HepG2 (cell line): ENCODE measurements at regions not wholly inside any gene's neighbourhood (a gene's known extent, or its start where the extent isn't known, plus 50 kb on each side); places are given as distances from the start of the nearest gene placed in this dataset.

Experiments used
- AKAP8 ChIP-seq: sonication (generic); formaldehyde crosslinking; IDR thresholded peaks from 2 replicates; pipeline ENCODE4 v1.5.1; 2020; ENCODE audit warnings: mild to moderate bottlenecking, missing genetic modification reagents
- BRCA1 ChIP-seq: sonication (generic); formaldehyde crosslinking; IDR thresholded peaks from 2 replicates; pipeline ENCODE4 v1.4.0; 2020; ENCODE audit warnings: missing genetic modification reagents
- CBX5 ChIP-seq: sonication (generic); formaldehyde crosslinking; IDR thresholded peaks from 2 replicates; pipeline ENCODE4 v1.4.0; 2020; ENCODE audit warnings: missing genetic modification reagents, borderline replicate concordance
- MAFK ChIP-seq, 2 experiments: IDR thresholded peaks in 1 of 2; conservative IDR thresholded peaks in 1 of 2; 2 replicates each; pipeline ENCODE4 v1.6.1; 2011; ENCODE audit warnings: improper control_type of control experiment in 2 of 2, low read length in 2 of 2
- NFATC3 ChIP-seq: sonication (generic); formaldehyde crosslinking; IDR thresholded peaks from 2 replicates; pipeline ENCODE4 v1.5.1; 2020; ENCODE audit warnings: mild to moderate bottlenecking, missing genetic modification reagents
- RFX3 ChIP-seq: IDR thresholded peaks from 2 replicates; pipeline ENCODE4 v1.6.1; 2016; ENCODE audit warnings: missing biosample characterization, missing genetic modification reagents
- RFX5 ChIP-seq: IDR thresholded peaks from 2 replicates; pipeline ENCODE4 v1.6.1; 2011; ENCODE audit warnings: low read depth, low read length, improper control_type of control experiment
- SATB2 ChIP-seq: sonication (generic); formaldehyde crosslinking; IDR thresholded peaks from 2 replicates; pipeline ENCODE4 v1.5.0; 2020; ENCODE audit warnings: missing genetic modification reagents
- WIZ ChIP-seq: sonication (generic); formaldehyde crosslinking; IDR thresholded peaks from 2 replicates; pipeline ENCODE4 v1.5.1; 2020; ENCODE audit warnings: mild to moderate bottlenecking, missing genetic modification reagents
- ZNF563 ChIP-seq: sonication (generic); formaldehyde crosslinking; IDR thresholded peaks from 2 replicates; pipeline ENCODE4 v1.8.0; 2022; ENCODE audit warnings: mild to moderate bottlenecking, moderate library complexity, missing genetic modification reagents
- TF ChIP-seq, protein P1 (sequence below): sonication (generic); formaldehyde crosslinking; IDR thresholded peaks from 2 replicates; pipeline ENCODE4 v1.5.0; 2020; ENCODE audit warnings: mild to moderate bottlenecking, missing genetic modification reagents, borderline replicate concordance
- TF ChIP-seq, protein P2 (sequence below): sonication (generic); formaldehyde crosslinking; IDR thresholded peaks from 2 replicates; pipeline ENCODE4 v1.5.1; 2020; ENCODE audit warnings: mild to moderate bottlenecking, missing genetic modification reagents, borderline replicate concordance
- TF ChIP-seq, protein P3 (sequence below): sonication (generic); formaldehyde crosslinking; IDR thresholded peaks from 2 replicates; pipeline ENCODE4 v1.8.0; 2022; ENCODE audit warnings: missing genetic modification reagents, mild to moderate bottlenecking, moderate library complexity, borderline replicate concordance

GRCh38 chr14:76956316-76957090 is 72.0 kb downstream of the IRF2BPL start (continued):
- TF ChIP-seq, protein P1, sequence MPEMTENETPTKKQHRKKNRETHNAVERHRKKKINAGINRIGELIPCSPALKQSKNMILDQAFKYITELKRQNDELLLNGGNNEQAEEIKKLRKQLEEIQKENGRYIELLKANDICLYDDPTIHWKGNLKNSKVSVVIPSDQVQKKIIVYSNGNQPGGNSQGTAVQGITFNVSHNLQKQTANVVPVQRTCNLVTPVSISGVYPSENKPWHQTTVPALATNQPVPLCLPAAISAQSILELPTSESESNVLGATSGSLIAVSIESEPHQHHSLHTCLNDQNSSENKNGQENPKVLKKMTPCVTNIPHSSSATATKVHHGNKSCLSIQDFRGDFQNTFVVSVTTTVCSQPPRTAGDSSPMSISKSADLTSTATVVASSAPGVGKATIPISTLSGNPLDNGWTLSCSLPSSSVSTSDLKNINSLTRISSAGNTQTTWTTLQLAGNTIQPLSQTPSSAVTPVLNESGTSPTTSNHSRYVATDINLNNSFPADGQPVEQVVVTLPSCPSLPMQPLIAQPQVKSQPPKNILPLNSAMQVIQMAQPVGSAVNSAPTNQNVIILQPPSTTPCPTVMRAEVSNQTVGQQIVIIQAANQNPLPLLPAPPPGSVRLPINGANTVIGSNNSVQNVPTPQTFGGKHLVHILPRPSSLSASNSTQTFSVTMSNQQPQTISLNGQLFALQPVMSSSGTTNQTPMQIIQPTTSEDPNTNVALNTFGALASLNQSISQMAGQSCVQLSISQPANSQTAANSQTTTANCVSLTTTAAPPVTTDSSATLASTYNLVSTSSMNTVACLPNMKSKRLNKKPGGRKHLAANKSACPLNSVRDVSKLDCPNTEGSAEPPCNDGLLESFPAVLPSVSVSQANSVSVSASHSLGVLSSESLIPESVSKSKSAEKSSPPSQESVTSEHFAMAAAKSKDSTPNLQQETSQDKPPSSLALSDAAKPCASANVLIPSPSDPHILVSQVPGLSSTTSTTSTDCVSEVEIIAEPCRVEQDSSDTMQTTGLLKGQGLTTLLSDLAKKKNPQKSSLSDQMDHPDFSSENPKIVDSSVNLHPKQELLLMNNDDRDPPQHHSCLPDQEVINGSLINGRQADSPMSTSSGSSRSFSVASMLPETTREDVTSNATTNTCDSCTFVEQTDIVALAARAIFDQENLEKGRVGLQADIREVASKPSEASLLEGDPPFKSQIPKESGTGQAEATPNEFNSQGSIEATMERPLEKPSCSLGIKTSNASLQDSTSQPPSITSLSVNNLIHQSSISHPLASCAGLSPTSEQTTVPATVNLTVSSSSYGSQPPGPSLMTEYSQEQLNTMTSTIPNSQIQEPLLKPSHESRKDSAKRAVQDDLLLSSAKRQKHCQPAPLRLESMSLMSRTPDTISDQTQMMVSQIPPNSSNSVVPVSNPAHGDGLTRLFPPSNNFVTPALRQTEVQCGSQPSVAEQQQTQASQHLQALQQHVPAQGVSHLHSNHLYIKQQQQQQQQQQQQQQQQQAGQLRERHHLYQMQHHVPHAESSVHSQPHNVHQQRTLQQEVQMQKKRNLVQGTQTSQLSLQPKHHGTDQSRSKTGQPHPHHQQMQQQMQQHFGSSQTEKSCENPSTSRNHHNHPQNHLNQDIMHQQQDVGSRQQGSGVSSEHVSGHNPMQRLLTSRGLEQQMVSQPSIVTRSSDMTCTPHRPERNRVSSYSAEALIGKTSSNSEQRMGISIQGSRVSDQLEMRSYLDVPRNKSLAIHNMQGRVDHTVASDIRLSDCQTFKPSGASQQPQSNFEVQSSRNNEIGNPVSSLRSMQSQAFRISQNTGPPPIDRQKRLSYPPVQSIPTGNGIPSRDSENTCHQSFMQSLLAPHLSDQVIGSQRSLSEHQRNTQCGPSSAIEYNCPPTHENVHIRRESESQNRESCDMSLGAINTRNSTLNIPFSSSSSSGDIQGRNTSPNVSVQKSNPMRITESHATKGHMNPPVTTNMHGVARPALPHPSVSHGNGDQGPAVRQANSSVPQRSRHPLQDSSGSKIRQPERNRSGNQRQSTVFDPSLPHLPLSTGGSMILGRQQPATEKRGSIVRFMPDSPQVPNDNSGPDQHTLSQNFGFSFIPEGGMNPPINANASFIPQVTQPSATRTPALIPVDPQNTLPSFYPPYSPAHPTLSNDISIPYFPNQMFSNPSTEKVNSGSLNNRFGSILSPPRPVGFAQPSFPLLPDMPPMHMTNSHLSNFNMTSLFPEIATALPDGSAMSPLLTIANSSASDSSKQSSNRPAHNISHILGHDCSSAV, result no peak
- TF ChIP-seq RFX5 (peak; percentile 72; the same call in 1 of the 2 replicates), CBX5 (no peak), WIZ (CRISPR knock-in tag) (no peak), AKAP8 (CRISPR knock-in tag) (0 out of 2 replicates have a peak, but pooled peaks have one; percentile 35), ZNF563 (CRISPR knock-in tag) (peak; percentile 89), SATB2 (CRISPR knock-in tag) (no peak), MAFK (conservative IDR thresholded peaks at IDR 0.05 in 1 of 2, IDR thresholded peaks at IDR 0.05 in 1 of 2; ENCODE audit: low read length in 2 of 2) (peak; percentile 100), BRCA1 (CRISPR knock-in tag) (no peak), RFX3 (CRISPR knock-in tag) (no peak), NFATC3 (CRISPR knock-in tag) (no peak)
- TF ChIP-seq, protein P2, sequence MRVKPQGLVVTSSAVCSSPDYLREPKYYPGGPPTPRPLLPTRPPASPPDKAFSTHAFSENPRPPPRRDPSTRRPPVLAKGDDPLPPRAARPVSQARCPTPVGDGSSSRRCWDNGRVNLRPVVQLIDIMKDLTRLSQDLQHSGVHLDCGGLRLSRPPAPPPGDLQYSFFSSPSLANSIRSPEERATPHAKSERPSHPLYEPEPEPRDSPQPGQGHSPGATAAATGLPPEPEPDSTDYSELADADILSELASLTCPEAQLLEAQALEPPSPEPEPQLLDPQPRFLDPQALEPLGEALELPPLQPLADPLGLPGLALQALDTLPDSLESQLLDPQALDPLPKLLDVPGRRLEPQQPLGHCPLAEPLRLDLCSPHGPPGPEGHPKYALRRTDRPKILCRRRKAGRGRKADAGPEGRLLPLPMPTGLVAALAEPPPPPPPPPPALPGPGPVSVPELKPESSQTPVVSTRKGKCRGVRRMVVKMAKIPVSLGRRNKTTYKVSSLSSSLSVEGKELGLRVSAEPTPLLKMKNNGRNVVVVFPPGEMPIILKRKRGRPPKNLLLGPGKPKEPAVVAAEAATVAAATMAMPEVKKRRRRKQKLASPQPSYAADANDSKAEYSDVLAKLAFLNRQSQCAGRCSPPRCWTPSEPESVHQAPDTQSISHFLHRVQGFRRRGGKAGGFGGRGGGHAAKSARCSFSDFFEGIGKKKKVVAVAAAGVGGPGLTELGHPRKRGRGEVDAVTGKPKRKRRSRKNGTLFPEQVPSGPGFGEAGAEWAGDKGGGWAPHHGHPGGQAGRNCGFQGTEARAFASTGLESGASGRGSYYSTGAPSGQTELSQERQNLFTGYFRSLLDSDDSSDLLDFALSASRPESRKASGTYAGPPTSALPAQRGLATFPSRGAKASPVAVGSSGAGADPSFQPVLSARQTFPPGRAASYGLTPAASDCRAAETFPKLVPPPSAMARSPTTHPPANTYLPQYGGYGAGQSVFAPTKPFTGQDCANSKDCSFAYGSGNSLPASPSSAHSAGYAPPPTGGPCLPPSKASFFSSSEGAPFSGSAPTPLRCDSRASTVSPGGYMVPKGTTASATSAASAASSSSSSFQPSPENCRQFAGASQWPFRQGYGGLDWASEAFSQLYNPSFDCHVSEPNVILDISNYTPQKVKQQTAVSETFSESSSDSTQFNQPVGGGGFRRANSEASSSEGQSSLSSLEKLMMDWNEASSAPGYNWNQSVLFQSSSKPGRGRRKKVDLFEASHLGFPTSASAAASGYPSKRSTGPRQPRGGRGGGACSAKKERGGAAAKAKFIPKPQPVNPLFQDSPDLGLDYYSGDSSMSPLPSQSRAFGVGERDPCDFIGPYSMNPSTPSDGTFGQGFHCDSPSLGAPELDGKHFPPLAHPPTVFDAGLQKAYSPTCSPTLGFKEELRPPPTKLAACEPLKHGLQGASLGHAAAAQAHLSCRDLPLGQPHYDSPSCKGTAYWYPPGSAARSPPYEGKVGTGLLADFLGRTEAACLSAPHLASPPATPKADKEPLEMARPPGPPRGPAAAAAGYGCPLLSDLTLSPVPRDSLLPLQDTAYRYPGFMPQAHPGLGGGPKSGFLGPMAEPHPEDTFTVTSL (CRISPR knock-in tag), result no peak
- TF ChIP-seq, protein P3, sequence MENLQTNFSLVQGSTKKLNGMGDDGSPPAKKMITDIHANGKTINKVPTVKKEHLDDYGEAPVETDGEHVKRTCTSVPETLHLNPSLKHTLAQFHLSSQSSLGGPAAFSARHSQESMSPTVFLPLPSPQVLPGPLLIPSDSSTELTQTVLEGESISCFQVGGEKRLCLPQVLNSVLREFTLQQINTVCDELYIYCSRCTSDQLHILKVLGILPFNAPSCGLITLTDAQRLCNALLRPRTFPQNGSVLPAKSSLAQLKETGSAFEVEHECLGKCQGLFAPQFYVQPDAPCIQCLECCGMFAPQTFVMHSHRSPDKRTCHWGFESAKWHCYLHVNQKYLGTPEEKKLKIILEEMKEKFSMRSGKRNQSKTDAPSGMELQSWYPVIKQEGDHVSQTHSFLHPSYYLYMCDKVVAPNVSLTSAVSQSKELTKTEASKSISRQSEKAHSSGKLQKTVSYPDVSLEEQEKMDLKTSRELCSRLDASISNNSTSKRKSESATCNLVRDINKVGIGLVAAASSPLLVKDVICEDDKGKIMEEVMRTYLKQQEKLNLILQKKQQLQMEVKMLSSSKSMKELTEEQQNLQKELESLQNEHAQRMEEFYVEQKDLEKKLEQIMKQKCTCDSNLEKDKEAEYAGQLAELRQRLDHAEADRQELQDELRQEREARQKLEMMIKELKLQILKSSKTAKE, result peak; percentile 85
